HL-60 (cell line): ENCODE measurements at regions not wholly inside any gene's neighbourhood (a gene's known extent, or its start where the extent isn't known, plus 50 kb on each side); places are given as distances from the start of the nearest gene placed in this dataset. TPM values are rescaled to one million over a fixed set of nuclear protein-coding genes. Genes with fewer than 3 reads are reported as not detected.

ENCODE experiments used
- DNase-seq, 2 experiments: peaks; one replicate each; pipeline ENCODE4 v3.0.0-alpha.2; 2010 to 2020; ENCODE audit warnings: low read depth in 1 of 2, low spot score in 1 of 2
- H3K27ac ChIP-seq: fragments of 250-450 bp; sonication (Bioruptor Pico); replicated peaks from 2 replicates; pipeline ENCODE4 v1.5.1; 2020; ENCODE audit warnings: mild to moderate bottlenecking, moderate library complexity
- H3K27me3 ChIP-seq: fragments of 250-450 bp; sonication (Bioruptor Pico); 2 replicates; pipeline ENCODE4 v1.5.1; 2021; ENCODE audit warnings: mild to moderate bottlenecking, moderate library complexity; ENCODE audit not compliant: insufficient read depth, poor library complexity, severe bottlenecking
- H3K4me3 ChIP-seq: replicated peaks from 2 replicates; pipeline ENCODE4 v1.5.1; 2011; ENCODE audit warnings: mild to moderate bottlenecking, control low read depth, low read length; ENCODE audit not compliant: insufficient read depth
- POLR2AphosphoS5 ChIP-seq: IDR thresholded peaks from 2 replicates; pipeline ENCODE4 v1.6.1; 2012; ENCODE audit warnings: low read depth
- microRNA-seq: library from miRNA; unstranded; fragments of <30 nt; microRNA quantifications from one replicate; pipeline ENCODE4, GENCODE V29; 2018

DNA sequence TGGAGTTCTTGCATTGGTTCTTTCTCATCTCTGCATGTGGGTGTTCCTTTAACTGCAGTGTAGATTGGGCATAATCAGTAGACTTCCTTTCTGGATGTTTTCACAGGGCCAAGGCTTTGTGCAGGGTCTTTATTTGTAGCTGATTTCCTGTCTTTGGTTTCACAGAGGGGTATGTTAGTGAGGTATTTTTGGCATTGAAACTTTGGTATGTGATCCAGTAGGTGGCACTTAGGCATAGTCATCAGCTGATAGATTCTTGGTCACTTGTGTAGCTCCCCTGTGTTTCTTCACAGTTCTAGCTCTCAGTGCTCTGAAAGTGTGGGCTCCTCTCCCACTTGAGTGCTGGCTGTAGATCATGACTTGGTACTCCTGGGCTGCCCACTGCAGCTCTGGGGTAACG is 52.7 kb upstream of the LMO3 start:
- no peak for TF ChIP-seq POLR2AphosphoS5
- no peak overlapping the region for H3K27ac ChIP-seq
- H3K4me3 ChIP-seq: no peak overlapping the region
- DNase-seq: no peak
- H3K27me3 ChIP-seq: no peaks in the 10 kb centered on the region

Small RNA genes in the stretch of these regions (microRNA-seq; reads per million reads assigned to microRNA genes)
- not detected for gene MIR3974
